Sigmoid colon (tissue), 4 donors: ENCODE measurements at regions not wholly inside any gene's neighbourhood (a gene's known extent, or its start where the extent isn't known, plus 50 kb on each side); places are given as distances from the start of the nearest gene placed in this dataset.

ENCODE experiments used
- CTCF ChIP-seq, 4 experiments: fragments of 450-650 bp in 3 of 4; fragments of 200-600 bp in 1 of 4; IDR thresholded peaks; one replicate each; pipeline ENCODE4 v1.5.1; 2016 to 2019; ENCODE audit warnings: antibody characterized with exemption in 4 of 4, mild to moderate bottlenecking in 3 of 4, moderate library complexity in 2 of 4
- EP300 ChIP-seq, 4 donors: sonication (generic); formaldehyde crosslinking; IDR thresholded peaks; one replicate each; pipeline ENCODE4 v1.6.1; 2017; ENCODE audit warnings: antibody characterized with exemption in 4 of 4
- POLR2A ChIP-seq, 2 donors: fragments of 450-650 bp; IDR thresholded peaks; one replicate each; pipeline ENCODE4 v1.6.1; 2016; ENCODE audit warnings: antibody characterized with exemption in 2 of 2, mild to moderate bottlenecking in 2 of 2, moderate library complexity in 2 of 2
- POLR2AphosphoS5 ChIP-seq, 4 donors: sonication (generic); formaldehyde crosslinking; IDR thresholded peaks; one replicate each; pipeline ENCODE4 v1.6.1; 2017; ENCODE audit warnings: antibody characterized with exemption in 4 of 4

- TF ChIP-seq CTCF (IDR thresholded peaks at IDR 0.05) (no peak), POLR2AphosphoS5 (IDR thresholded peaks at IDR 0.05) (no peak), POLR2A (IDR thresholded peaks at IDR 0.05) (no peak), EP300 (IDR thresholded peaks at IDR 0.05) (no peak)
Observed at GRCh38 chr2:234687718-234688475, 191.0 kb upstream of the ARL4C start.
